ENCODE measurements at regions not wholly inside any gene's neighbourhood (a gene's known extent, or its start where the extent isn't known, plus 50 kb on each side); places are given as distances from the start of the nearest gene placed in this dataset.

DNA sequence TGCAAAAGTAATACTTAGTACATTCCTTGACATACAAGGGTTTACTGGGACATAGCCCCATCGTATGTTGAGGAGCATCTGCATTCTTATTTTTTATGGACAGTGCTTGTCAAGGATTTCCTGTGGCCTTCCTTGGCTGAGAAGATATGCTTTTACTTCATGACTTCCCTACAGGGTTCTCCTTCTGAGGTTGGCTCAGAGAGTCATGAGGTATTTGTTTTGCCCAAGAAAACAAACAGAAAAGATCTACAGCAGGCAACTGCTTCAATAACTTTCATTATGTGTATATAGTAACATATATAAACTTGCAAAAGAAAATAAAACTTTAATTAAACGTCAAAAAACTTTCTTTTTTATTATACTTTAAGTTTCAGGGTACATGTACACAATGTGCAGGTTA is 577.2 kb upstream of the SEMA3D start:
- DNase-seq (ENCODE audit: low spot score): no peak
- intact Hi-C loops (cut with DNase I): no loop called here

DNA sequence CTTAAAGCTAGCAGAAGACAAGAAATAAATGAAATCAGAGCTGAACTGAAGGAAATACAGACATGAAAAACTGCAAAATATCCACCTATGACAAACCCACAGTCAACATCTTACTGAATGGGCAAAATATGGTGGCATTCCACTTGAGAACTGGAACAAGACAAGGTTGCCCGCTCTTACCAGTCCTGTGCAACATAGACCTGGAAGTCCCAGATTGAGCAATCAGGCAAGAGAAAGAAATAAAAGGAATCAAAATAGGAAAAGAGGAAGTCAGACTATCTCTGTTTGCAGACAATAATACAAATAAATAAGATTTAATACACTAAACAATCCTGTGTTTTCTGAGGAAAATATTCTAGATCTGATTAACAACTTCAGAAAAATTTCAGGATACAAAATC is 570.5 kb upstream of the SEMA3D start:
- intact Hi-C loops (cut with DNase I): no loop called here
- no peak for DNase-seq (ENCODE audit: low spot score)

DNA sequence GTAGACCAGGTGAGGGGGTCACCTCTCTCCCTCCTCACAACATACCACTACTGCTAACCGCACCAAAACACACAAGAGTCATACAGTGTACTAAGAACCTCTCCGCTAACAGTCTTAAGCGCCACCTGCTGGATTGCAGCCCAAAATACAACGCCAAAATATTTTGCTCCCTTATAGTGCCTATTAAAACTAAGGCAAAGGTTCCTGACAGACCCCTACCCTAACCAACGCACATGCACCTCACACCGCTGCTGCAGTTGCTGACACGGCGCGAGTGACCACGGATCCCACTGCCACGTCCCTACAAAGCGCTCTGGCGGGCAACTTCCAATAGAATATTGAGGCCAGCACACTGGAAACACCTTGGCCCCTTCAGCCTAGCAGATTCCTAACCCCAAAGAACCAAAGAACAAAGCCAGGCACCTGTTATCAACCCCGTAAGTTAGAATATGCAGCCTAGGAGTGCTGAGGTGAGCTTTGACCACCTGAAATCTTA is 563.6 kb upstream of the SEMA3D start:
- intact Hi-C loops (cut with DNase I): no loop called here
- DNase-seq (ENCODE audit: low spot score): no peak

- no peak for DNase-seq (ENCODE audit: low spot score)
- intact Hi-C loops (cut with DNase I): no loop called here
Observed at GRCh38 chr7:85749696-85750453, 563.0 kb upstream of the SEMA3D start.

- DNase-seq (ENCODE audit: low spot score): no peak
- intact Hi-C loops (cut with DNase I): no loop called here
Observed at GRCh38 chr7:85748861-85749260, 562.0 kb upstream of the SEMA3D start.

DNA sequence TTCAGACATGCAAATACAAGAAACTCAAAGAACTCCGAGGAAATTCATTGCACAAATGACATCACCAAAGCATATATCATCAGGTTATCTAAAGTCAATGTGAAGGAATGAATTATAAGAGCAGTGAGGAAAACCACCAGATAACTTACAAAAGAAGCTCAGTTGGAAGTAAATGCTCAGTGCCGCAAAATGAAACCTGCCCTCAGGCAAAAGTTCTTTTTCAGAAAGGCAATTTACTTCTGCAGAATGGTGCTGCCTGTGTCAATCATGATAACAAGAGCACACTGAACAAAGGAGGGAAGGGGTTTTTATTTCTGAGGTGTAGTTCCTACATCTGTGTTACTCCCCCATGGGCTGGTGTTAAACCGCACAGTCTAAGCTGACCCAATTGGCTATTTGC is 550.6 kb upstream of the SEMA3D start:
- no peak for DNase-seq (ENCODE audit: low spot score)
- intact Hi-C loops (cut with DNase I): no loop called here

GRCh38 chr7:85736085-85736484 is 549.2 kb upstream of the SEMA3D start:
- intact Hi-C loops (cut with DNase I): no loop called here

GRCh38 chr7:85734823-85735222 is 548.0 kb upstream of the SEMA3D start:
- no peak for DNase-seq (ENCODE audit: low spot score)
- intact Hi-C loops (cut with DNase I): no loop called here

More at GRCh38 chr7:85736085-85736484, 549.2 kb upstream of the SEMA3D start:
- no peak for DNase-seq (ENCODE audit: low spot score)

DNA sequence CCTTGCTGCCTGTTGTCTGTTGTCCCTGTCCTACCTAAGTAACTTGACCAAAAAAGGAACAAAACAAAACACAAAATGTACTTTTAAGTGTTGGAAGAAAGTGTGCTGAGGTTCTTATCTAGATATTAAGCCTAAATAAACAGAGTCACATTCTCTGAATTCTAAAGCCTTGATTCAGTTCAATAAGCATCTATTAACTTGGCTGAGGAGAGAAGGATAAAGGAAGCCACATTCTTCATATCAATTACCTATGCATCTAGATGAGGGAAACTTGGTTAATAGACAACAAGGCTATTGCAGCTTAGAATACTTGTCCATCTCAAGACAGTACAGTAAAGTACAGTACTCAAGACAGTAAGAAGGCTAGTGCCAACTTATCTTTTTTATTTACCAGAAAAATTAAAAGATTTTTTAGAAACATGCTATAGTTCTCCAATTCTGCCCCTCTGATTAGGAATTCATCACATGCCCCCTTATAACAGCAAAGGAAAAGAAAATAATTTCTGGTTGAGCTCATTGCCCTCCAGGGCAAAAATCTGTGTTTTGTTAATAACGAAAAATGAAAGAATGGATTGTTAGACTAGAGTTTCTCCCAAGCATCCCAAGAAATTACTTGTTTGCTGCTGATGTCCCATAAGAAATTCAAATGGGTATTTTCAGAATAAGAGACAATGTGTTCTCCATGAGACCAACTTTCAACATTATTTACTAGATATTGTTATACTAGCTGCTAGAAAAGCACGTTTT is 546.5 kb upstream of the SEMA3D start:
- no peak for DNase-seq (ENCODE audit: low spot score)

GRCh38 chr7:85730012-85730411 is 543.2 kb upstream of the SEMA3D start:
- no peak for DNase-seq (ENCODE audit: low spot score)
- intact Hi-C loops (cut with DNase I): no loop called here

More for the DNA sequence above, 546.5 kb upstream of the SEMA3D start:
- intact Hi-C loops (cut with DNase I): no loop called here

DNA sequence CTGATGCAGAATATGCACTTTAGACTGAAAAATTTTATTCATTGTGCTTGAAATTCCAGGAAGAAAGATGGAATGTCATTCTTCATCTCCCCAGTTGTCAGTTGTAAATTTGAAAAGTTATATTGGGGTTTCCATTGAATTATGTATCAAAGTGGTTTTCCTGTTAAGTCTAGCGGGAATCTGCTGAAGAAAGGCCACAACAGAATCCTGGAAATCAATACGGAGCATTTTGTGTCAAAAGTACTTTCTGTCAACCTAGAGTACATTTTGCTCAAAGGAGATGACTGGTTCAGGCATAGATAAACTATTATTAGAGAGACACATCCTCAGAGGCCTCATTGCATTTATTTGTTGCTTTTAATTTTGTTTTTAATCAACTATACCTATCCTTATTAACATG is 538.2 kb upstream of the SEMA3D start:
- intact Hi-C loops (cut with DNase I): no loop called here
- no peak for DNase-seq (ENCODE audit: low spot score)

DNA sequence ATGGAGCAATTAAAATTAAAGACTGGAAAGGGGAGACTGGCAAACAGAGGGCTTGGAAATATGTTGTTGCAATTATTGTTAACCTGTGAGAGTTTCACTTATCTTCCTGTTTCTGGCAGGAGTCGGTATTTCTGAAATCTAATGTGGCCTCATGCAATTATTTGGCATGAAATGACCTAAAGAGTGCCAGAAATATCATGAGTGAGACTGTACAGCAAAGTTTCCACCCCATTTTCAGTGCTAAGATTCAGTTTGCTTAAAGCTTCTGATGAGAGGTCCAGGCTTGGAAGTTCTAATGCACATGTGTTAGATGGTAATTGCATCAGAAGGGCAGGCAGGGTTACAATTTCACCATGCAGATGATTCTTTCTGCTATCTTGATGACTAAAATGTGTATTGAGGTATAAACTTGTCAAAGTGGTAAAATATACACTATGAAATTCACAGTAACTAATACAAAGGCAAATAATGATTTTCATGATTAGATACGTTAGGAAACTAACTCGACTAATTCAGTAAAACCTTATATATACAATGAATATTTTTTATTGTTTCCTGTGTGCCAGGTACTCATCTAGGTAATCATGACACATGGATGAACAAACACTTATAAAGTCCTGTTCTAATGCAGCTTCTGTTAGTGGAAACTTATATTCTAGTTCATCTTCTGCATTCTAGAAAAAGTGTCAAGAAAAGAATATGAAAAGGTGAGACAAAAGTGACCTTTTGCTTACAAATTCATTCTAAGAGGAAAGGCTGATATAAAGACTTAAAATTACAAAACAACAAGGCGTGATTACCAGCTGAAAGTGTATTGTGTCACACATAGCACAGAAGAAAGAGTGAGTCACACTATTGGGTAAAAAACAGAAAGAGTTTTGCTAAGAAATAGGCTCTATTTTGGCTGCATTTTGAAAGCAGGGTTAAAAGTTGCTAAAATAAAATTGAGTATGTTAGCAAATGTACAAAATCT is 533.4 kb upstream of the SEMA3D start:
- intact Hi-C loops (cut with DNase I): no loop called here

DNA sequence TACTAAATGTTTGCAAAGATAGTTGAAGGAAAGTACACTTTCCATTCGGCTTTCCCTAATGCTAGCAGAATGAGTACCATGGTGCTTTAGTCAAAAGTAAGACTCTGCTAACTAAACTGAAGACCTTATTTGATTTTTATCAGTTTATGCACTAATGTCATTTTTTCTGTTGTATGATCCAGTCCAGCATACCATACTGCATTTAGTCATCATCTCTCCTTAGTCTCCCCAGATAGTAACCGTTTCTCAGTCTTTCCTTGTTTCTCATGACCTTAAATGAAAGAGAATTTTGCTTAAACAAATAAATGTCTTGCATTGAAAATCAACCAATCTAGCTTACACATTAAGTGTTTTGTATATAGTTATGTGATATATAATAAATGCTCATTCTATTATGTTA is 529.5 kb upstream of the SEMA3D start:
- no peak for DNase-seq (ENCODE audit: low spot score)
- intact Hi-C loops (cut with DNase I): no loop called here

More for the DNA sequence above, 533.4 kb upstream of the SEMA3D start:
- no peak for DNase-seq (ENCODE audit: low spot score)

- DNase-seq (ENCODE audit: low spot score): no peak
Observed at GRCh38 chr7:85714951-85715350, 528.1 kb upstream of the SEMA3D start.

DNA sequence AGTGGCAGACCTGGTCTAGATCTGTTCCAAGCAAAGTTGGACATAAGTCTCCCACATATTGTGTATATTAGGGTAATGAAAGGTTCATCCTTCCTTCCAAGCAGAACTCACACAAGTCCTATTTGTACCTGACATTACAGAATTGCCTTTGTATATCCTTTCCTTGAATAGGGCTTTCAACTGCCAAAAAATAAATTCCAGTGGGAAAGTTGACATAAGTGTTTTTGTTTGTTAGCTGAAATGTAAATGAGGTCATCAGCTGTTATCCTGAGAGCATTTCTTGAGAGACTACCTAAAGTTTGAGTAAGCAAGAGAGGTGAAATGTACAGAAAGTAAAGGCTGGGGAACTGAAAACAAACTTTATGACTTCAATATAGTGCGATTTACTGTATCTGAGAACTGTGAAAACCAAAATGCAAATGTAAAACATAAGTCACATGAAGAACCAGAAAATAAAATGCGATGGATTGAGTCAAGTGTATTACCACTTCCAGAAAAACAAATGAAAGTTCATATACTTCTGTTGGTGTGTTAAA is 527.3 kb upstream of the SEMA3D start:
- no peak for DNase-seq (ENCODE audit: low spot score)
- intact Hi-C loops (cut with DNase I): no loop called here

More at GRCh38 chr7:85714951-85715350, 528.1 kb upstream of the SEMA3D start:
- intact Hi-C loops (cut with DNase I): no loop called here

DNA sequence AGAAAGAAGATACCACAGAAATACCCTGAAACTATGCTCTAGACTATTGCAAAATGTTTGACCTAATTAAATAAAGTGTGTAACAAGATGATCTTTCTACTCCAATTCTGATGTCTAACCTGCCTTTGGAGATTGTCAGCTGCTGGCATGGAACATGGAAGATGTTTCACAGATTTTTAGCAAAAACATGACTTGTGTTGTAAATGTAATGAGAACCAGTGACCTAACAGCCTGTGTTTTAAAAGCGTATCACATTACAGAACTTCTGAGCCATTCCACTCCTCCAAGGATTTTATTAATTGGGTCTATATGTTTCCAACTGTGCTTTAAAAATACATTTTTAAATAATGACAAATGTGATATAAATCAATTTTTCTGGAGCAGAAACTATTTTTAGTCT is 526.3 kb upstream of the SEMA3D start:
- intact Hi-C loops (cut with DNase I): no loop called here
- DNase-seq (ENCODE audit: low spot score): no peak

- intact Hi-C loops (cut with DNase I): no loop called here
- no peak for DNase-seq (ENCODE audit: low spot score)
Observed at GRCh38 chr7:85711894-85712293, 525.0 kb upstream of the SEMA3D start.

DNA sequence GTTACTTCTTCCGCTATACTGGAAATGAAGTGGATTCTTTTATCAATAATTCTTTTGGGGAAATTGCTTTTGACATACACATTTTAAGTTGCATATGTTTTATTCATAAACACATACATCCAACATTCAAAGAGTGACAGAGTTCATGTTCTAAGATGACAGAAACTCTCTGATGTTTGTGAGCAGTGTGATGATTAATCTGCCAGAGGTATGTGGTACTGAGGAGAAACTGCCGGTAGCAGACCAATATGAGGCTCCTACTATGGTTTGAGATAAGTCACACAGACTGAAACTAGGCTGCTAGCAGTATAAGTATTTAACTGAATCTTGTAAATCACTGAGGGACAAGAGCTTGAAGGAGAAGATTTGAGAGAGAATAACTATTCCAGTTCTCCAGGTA is 524.1 kb upstream of the SEMA3D start:
- intact Hi-C loops (cut with DNase I): no loop called here
- DNase-seq (ENCODE audit: low spot score): no peak

- intact Hi-C loops (cut with DNase I): no loop called here
- no peak for DNase-seq (ENCODE audit: low spot score)
Observed at GRCh38 chr7:85708221-85708620, 521.4 kb upstream of the SEMA3D start.

DNA sequence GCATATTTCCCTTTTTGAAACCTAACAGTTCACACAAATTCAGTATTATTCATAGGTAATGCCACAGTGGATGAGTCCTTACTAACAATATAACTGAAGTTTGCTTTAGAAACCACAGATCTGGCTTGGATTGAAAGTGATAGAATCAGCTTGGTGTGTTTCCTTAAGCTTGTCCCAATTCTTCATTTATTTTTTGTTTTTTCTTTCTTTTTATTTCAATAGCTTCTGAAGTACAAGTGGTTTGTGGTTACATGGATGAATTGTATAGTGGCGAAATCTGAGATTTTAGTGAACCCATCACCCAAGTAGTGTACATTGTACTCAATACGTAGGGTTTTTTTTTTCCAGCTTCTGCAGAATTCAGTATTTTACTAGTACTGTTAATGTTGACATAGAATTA is 518.2 kb upstream of the SEMA3D start:
- intact Hi-C loops (cut with DNase I): no loop called here
- no peak for DNase-seq (ENCODE audit: low spot score)

All from cardiac septum (tissue), 1 donor.